ENCODE measurements at regions not wholly inside any gene's neighbourhood (a gene's known extent, or its start where the extent isn't known, plus 50 kb on each side); places are given as distances from the start of the nearest gene placed in this dataset.

DNA sequence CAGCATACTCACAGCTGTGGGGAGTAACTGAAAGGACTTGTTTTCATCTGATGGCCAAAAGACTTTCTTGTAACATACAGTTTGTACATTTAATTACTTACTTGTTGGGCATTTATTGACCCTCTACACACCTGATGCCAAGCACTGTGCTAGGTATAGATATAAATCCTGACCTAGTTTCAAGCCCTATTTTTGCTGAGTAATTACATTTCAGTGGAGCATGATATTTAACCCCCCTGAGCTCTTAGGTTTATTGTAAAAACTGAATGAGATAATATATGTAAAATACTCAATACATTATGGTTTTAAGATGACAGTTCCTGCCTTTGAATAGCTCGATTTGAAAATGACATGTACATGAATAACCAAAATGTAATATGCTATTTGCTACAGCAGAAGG, 68.1 kb upstream of the SLC12A2 start:
- DNase-seq (ENCODE audit: low read depth), result no peak
- Histone ChIP-seq H3K27me3 (ENCODE audit: control insufficient read depth, insufficient read depth, low read length) (no peaks in the 10 kb centered on the region), H3K36me3 (ENCODE audit: control insufficient read depth, insufficient read depth, low read length) (no peaks in the 10 kb centered on the region), H3K4me3 (ENCODE audit: low read depth, low read length) (no peak overlapping the region)
- TF ChIP-seq, protein P1, sequence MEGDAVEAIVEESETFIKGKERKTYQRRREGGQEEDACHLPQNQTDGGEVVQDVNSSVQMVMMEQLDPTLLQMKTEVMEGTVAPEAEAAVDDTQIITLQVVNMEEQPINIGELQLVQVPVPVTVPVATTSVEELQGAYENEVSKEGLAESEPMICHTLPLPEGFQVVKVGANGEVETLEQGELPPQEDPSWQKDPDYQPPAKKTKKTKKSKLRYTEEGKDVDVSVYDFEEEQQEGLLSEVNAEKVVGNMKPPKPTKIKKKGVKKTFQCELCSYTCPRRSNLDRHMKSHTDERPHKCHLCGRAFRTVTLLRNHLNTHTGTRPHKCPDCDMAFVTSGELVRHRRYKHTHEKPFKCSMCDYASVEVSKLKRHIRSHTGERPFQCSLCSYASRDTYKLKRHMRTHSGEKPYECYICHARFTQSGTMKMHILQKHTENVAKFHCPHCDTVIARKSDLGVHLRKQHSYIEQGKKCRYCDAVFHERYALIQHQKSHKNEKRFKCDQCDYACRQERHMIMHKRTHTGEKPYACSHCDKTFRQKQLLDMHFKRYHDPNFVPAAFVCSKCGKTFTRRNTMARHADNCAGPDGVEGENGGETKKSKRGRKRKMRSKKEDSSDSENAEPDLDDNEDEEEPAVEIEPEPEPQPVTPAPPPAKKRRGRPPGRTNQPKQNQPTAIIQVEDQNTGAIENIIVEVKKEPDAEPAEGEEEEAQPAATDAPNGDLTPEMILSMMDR (IDR thresholded peaks at IDR 0.05; ENCODE audit: insufficient read depth, low read length, severe bottlenecking), result no peak
- no peak for FAIRE-seq

- DNase-seq (ENCODE audit: low read depth) (no peak), FAIRE-seq (no peak)
- Histone ChIP-seq H3K27me3 (ENCODE audit: control insufficient read depth, insufficient read depth, low read length) (no peaks in the 10 kb centered on the region), H3K36me3 (ENCODE audit: control insufficient read depth, insufficient read depth, low read length) (no peaks in the 10 kb centered on the region), H3K4me3 (ENCODE audit: low read depth, low read length) (no peak overlapping the region)
- TF ChIP-seq, protein P1 (IDR thresholded peaks at IDR 0.05; ENCODE audit: insufficient read depth, low read length, severe bottlenecking), result no peak
These were observed 67.6 kb upstream of the SLC12A2 start for GRCh38 chr5:128015978-128016377.

DNA sequence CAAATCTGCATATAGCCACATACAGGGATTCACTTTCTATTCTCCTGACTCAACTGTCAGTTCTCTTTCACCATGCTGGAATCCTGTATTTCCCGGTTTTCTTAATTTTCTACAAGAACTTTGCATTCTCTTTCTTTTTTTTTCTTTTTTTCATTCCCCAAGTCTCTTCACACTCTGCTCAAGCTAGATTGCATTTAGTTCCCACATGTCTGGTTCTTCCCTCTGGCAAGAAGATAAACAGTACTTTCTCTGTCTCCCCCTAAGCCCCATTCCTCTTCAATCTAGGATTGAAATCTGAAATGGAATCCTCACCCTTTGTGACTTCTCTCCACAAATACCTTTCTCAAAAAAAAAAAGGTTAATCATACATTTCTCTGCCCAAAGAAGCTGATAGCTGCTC, 64.2 kb upstream of the SLC12A2 start:
- TF ChIP-seq, protein P1 (IDR thresholded peaks at IDR 0.05; ENCODE audit: insufficient read depth, low read length, severe bottlenecking), result no peak
- DNase-seq (ENCODE audit: low read depth), result no peak
- Histone ChIP-seq H3K36me3 (ENCODE audit: control insufficient read depth, insufficient read depth, low read length) (peaks cover 1% of the 10 kb centered on the region), H3K27me3 (ENCODE audit: control insufficient read depth, insufficient read depth, low read length) (no peaks in the 10 kb centered on the region), H3K4me3 (ENCODE audit: low read depth, low read length) (no peak overlapping the region)
- peak; percentile 40 for FAIRE-seq

DNA sequence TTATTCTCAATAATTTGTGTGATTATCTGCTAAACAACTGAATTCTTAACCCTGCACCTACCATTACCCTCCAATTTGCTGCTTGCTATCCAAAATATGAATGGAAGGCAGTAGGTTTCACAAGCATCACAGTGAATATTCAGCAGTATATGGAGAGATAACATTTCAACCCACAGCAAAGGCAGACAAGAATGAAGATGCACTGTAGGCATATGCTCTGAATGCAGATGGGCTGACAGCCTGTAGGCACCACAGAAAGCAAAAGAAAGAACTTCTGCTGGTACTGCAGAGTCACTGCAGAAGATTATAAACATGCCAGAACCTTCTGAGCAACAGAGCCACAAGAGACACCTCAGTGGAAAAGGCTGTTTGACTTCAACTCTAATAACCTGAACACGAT, 63.6 kb upstream of the SLC12A2 start:
- Histone ChIP-seq H3K27me3 (ENCODE audit: control insufficient read depth, insufficient read depth, low read length) (no peaks in the 10 kb centered on the region), H3K36me3 (ENCODE audit: control insufficient read depth, insufficient read depth, low read length) (peaks cover 1% of the 10 kb centered on the region), H3K4me3 (ENCODE audit: low read depth, low read length) (no peak overlapping the region)
- TF ChIP-seq, protein P1 (IDR thresholded peaks at IDR 0.05; ENCODE audit: insufficient read depth, low read length, severe bottlenecking), result no peak
- DNase-seq (ENCODE audit: low read depth) (no peak), FAIRE-seq (no peak)

- H3K36me3 ChIP-seq (ENCODE audit: control insufficient read depth, insufficient read depth, low read length), result peaks cover 1% of the 10 kb centered on the region
- H3K4me3 ChIP-seq (ENCODE audit: low read depth, low read length), result no peak overlapping the region
- H3K27me3 ChIP-seq (ENCODE audit: control insufficient read depth, insufficient read depth, low read length), result no peaks in the 10 kb centered on the region
- TF ChIP-seq, protein P1 (IDR thresholded peaks at IDR 0.05; ENCODE audit: insufficient read depth, low read length, severe bottlenecking), result no peak
- FAIRE-seq (no peak), DNase-seq (ENCODE audit: low read depth) (no peak)
These were observed 62.2 kb upstream of the SLC12A2 start for GRCh38 chr5:128021411-128021810.

Measured in bronchial epithelial cell (primary cell).